ENCODE measurements at regions not wholly inside any gene's neighbourhood (a gene's known extent, or its start where the extent isn't known, plus 50 kb on each side); places are given as distances from the start of the nearest gene placed in this dataset.

- no peak for DNase-seq (ENCODE audit: low spot score)
Observed at GRCh38 chr15:25504307-25504706, 65.5 kb upstream of the UBE3A start.

GRCh38 chr15:25501828-25502446 lies 63.1 kb upstream of the UBE3A start:
- no peak for DNase-seq (ENCODE audit: low spot score)

GRCh38 chr15:25498835-25499234 lies 60.0 kb upstream of the UBE3A start:
- DNase-seq (ENCODE audit: low spot score), result no peak

- DNase-seq (ENCODE audit: low spot score), result no peak
Observed at GRCh38 chr15:25497934-25498333, 59.1 kb upstream of the UBE3A start.

- no peak for DNase-seq (ENCODE audit: low spot score)
Observed at GRCh38 chr15:25493823-25494526, 55.2 kb upstream of the UBE3A start.

GRCh38 chr15:25492315-25492714 lies 53.5 kb upstream of the UBE3A start:
- DNase-seq (ENCODE audit: low spot score), result no peak

Measured in putamen (tissue), 1 donor.